GM23338 (cell line): ENCODE measurements at regions not wholly inside any gene's neighbourhood (a gene's known extent, or its start where the extent isn't known, plus 50 kb on each side); places are given as distances from the start of the nearest gene placed in this dataset.

ENCODE experiments used
- ATAC-seq: fragments of 200-7000 bp; cut with Tn5 transposase; 3 replicates; pipeline ENCODE4 v1.9.1; 2020
- DNase-seq: peaks from one replicate; pipeline ENCODE4 v3.0.0-alpha.2; 2015; ENCODE audit warnings: low spot score
- H2AFZ ChIP-seq: fragments of 200-600 bp; sonication (generic); 2 replicates; pipeline ENCODE4 v1.8.0; 2016; ENCODE audit warnings: antibody characterized with exemption, mild to moderate bottlenecking, moderate library complexity
- H3F3A ChIP-seq: fragments of 200-600 bp; sonication (generic); replicated peaks from 2 replicates; pipeline ENCODE4 v1.8.0; 2017; ENCODE audit warnings: antibody characterized with exemption, mixed run types, low read depth
- H3K27ac ChIP-seq: fragments of 200-600 bp; sonication (generic); 2 replicates; pipeline ENCODE4 v1.6.1; 2016; ENCODE audit warnings: low read depth
- H3K27me3 ChIP-seq: fragments of 200-600 bp; sonication (generic); 2 replicates; pipeline ENCODE4 v1.8.0; 2016; ENCODE audit warnings: mild to moderate bottlenecking, mixed run types, moderate library complexity; ENCODE audit not compliant: insufficient read depth
- H3K36me3 ChIP-seq: fragments of 200-600 bp; sonication (generic); 2 replicates; pipeline ENCODE4 v1.8.0; 2016; ENCODE audit warnings: mild to moderate bottlenecking; ENCODE audit not compliant: insufficient read depth
- H3K4me1 ChIP-seq: fragments of 200-600 bp; sonication (generic); 2 replicates; pipeline ENCODE4 v1.8.0; 2016; ENCODE audit warnings: mild to moderate bottlenecking, moderate library complexity; ENCODE audit not compliant: insufficient read depth
- H3K4me2 ChIP-seq: fragments of 200-600 bp; sonication (generic); 2 replicates; pipeline ENCODE4 v1.7.1; 2017; ENCODE audit warnings: mixed run types
- H3K4me3 ChIP-seq: fragments of 200-600 bp; sonication (generic); 2 replicates; pipeline ENCODE4 v1.6.1; 2016; ENCODE audit warnings: mixed run types
- H3K79me2 ChIP-seq: fragments of 200-600 bp; sonication (generic); replicated peaks from 2 replicates; pipeline ENCODE4 v1.8.0; 2017; ENCODE audit warnings: mild to moderate bottlenecking; ENCODE audit not compliant: insufficient read depth
- H3K9me2 ChIP-seq: fragments of 200-600 bp; sonication (generic); 2 replicates; pipeline ENCODE4 v1.8.0; 2017; ENCODE audit not compliant: insufficient read depth
- H4K20me1 ChIP-seq: fragments of 200-600 bp; sonication (generic); replicated peaks from 2 replicates; pipeline ENCODE4 v1.8.0; 2017; ENCODE audit warnings: mild to moderate bottlenecking; ENCODE audit not compliant: insufficient read depth
- H3K27ac Mint-ChIP-seq: 2 replicates; pipeline ENCODE4 v1.8.0; 2020; ENCODE audit warnings: inconsistent platforms, mild to moderate bottlenecking, moderate library complexity, mixed read lengths
- H3K27me3 Mint-ChIP-seq: 3 replicates; pipeline ENCODE4 v1.8.0; 2022; ENCODE audit warnings: low read depth, mild to moderate bottlenecking, moderate library complexity, mixed read lengths, inconsistent platforms; ENCODE audit not compliant: insufficient read depth, poor library complexity
- H3K36me3 Mint-ChIP-seq: 3 replicates; pipeline ENCODE4 v1.8.0; 2021; ENCODE audit warnings: low read depth, mild to moderate bottlenecking, inconsistent platforms, moderate library complexity, mixed read lengths
- H3K4me1 Mint-ChIP-seq: 3 replicates; pipeline ENCODE4 v1.8.0; 2020; ENCODE audit warnings: mild to moderate bottlenecking, inconsistent platforms, mixed read lengths
- H3K4me3 Mint-ChIP-seq: 3 replicates; pipeline ENCODE4 v1.8.0; 2021; ENCODE audit warnings: moderate library complexity, mild to moderate bottlenecking, inconsistent platforms, mixed read lengths
- H3K9me3 Mint-ChIP-seq: 3 replicates; pipeline ENCODE4 v1.8.0; 2020; ENCODE audit warnings: moderate library complexity, mild to moderate bottlenecking, inconsistent platforms, mixed read lengths
- CREB1 ChIP-seq: fragments of 250-450 bp; sonication (Bioruptor Pico); IDR thresholded peaks from 2 replicates; pipeline ENCODE4 v1.5.0; 2020; ENCODE audit warnings: low read depth, mild to moderate bottlenecking, moderate library complexity
- CTCF ChIP-seq, 2 experiments: fragments of 200-600 bp in 1 of 2; sonication (generic) in 1 of 2; conservative IDR thresholded peaks; 2 replicates each; pipeline versions ENCODE4 v1.5.1 to v1.6.1; 2016 to 2017; ENCODE audit warnings: antibody characterized with exemption in 2 of 2, low read depth in 2 of 2, mild to moderate bottlenecking in 2 of 2, moderate library complexity in 1 of 2
- EZH2 ChIP-seq: fragments of 200-600 bp; sonication (generic); IDR thresholded peaks from one replicate; pipeline ENCODE4 v1.8.0; 2017; ENCODE audit warnings: antibody characterized with exemption, mild to moderate bottlenecking, low read depth; ENCODE audit not compliant: unreplicated experiment
- EZH2phosphoT487 ChIP-seq: fragments of 200-600 bp; sonication (generic); IDR thresholded peaks from one replicate; pipeline ENCODE4 v1.8.1; 2018; ENCODE audit warnings: antibody characterized with exemption; ENCODE audit not compliant: unreplicated experiment
- JUNB ChIP-seq: IDR thresholded peaks from one replicate; pipeline ENCODE4 v1.6.1; 2016; ENCODE audit warnings: antibody characterized with exemption; ENCODE audit not compliant: unreplicated experiment
- NANOG ChIP-seq: IDR thresholded peaks from 2 replicates; pipeline ENCODE4 v1.6.1; 2016; ENCODE audit warnings: antibody characterized with exemption, borderline replicate concordance
- POLR2AphosphoS5 ChIP-seq: IDR thresholded peaks from 2 replicates; pipeline ENCODE4 v1.6.1; 2016; ENCODE audit warnings: antibody characterized with exemption, low read depth
- REST ChIP-seq: IDR thresholded peaks from one replicate; pipeline ENCODE4 v1.6.1; 2018; ENCODE audit warnings: antibody characterized with exemption; ENCODE audit not compliant: unreplicated experiment
- STAT1 ChIP-seq: IDR thresholded peaks from one replicate; pipeline ENCODE4 v1.6.1; 2016; ENCODE audit warnings: antibody characterized with exemption; ENCODE audit not compliant: unreplicated experiment
- ZNF331 ChIP-seq: fragments of 250-450 bp; sonication (Bioruptor Pico); IDR thresholded peaks from 2 replicates; pipeline ENCODE4 v1.5.0; 2020; ENCODE audit warnings: low read depth, mild to moderate bottlenecking, moderate library complexity
- ZNF462 ChIP-seq: fragments of 250-450 bp; sonication (Bioruptor Pico); IDR thresholded peaks from 2 replicates; pipeline ENCODE4 v1.5.0; 2020; ENCODE audit warnings: mild to moderate bottlenecking, moderate library complexity

GRCh38 chr17:77379065-77379428 is 238.3 kb downstream of the SEC14L1 start:
- peaks cover 69% of the 10 kb centered on the region for H3K4me1 ChIP-seq
- no peaks in the 10 kb centered on the region for H3F3A ChIP-seq
- no peaks in the 10 kb centered on the region for H3K9me3 Mint-ChIP-seq
- peaks cover 38% of the 10 kb centered on the region for H3K27me3 Mint-ChIP-seq
- H3K9me2 ChIP-seq: no peaks in the 10 kb centered on the region
- no peak overlapping the region for H3K4me3 ChIP-seq
- H3K4me2 ChIP-seq: no peak overlapping the region
- no peaks in the 10 kb centered on the region for H3K27me3 ChIP-seq
- H3K79me2 ChIP-seq: peaks cover 98% of the 10 kb centered on the region
- no peak overlapping the region for H2AFZ ChIP-seq
- H3K36me3 ChIP-seq: no peaks in the 10 kb centered on the region
- H4K20me1 ChIP-seq: peaks cover 38% of the 10 kb centered on the region
- no peak overlapping the region for H3K27ac Mint-ChIP-seq
- H3K4me3 Mint-ChIP-seq: no peak overlapping the region
- H3K4me1 Mint-ChIP-seq: peaks cover 92% of the 10 kb centered on the region
- no peak for ATAC-seq
- H3K27ac ChIP-seq: no peak overlapping the region
- H3K36me3 Mint-ChIP-seq: no peaks in the 10 kb centered on the region
- no peak for TF ChIP-seq EZH2
- TF ChIP-seq POLR2AphosphoS5: no peak
- TF ChIP-seq CREB1 (CRISPR knock-in tag): no peak
- DNase-seq: no peak

GRCh38 chr17:77379832-77380231 is 239.1 kb downstream of the SEC14L1 start:
- Histone ChIP-seq H3K9me2 (no peaks in the 10 kb centered on the region), H3K79me2 (peaks cover 98% of the 10 kb centered on the region), H2AFZ (no peak overlapping the region), H3K36me3 (no peaks in the 10 kb centered on the region), H3K4me2 (no peak overlapping the region), H3K27ac (no peak overlapping the region), H3K4me1 (peaks cover 64% of the 10 kb centered on the region), H3K4me3 (no peak overlapping the region), H3K27me3 (no peaks in the 10 kb centered on the region), H4K20me1 (peaks cover 34% of the 10 kb centered on the region), H3F3A (no peaks in the 10 kb centered on the region)
- Mint-ChIP-seq H3K4me3 (no peak overlapping the region; the same call in 2 of the 3 replicates), H3K9me3 (no peaks in the 10 kb centered on the region), H3K27me3 (peaks cover 40% of the 10 kb centered on the region), H3K4me1 (peaks cover 95% of the 10 kb centered on the region), H3K36me3 (no peaks in the 10 kb centered on the region), H3K27ac (no peak overlapping the region)
- no peak for ATAC-seq
- no peak for DNase-seq
- TF ChIP-seq STAT1 (no peak), JUNB (no peak), ZNF331 (CRISPR knock-in tag) (no peak), EZH2phosphoT487 (no peak), CTCF (conservative IDR thresholded peaks at IDR 0.05; ENCODE audit: low read depth in 2 of 2) (no peak), POLR2AphosphoS5 (no peak), ZNF462 (no peak), REST (no peak), EZH2 (no peak), NANOG (no peak), CREB1 (CRISPR knock-in tag) (no peak)
